HG03045 (cell line): ENCODE measurements at regions not wholly inside any gene's neighbourhood (a gene's known extent, or its start where the extent isn't known, plus 50 kb on each side); places are given as distances from the start of the nearest gene placed in this dataset.
"Not testable (repeated sequence)": the region's sequence is repeated elsewhere in the genome, so short reads cannot be mapped to it uniquely, and the experiment has no call there.

ENCODE experiments used
- ATAC-seq: cut with Tn5 transposase; IDR thresholded peaks from one replicate; pipeline ENCODE4 v1.9.1; 2021; ENCODE audit warnings: mild to moderate bottlenecking, moderate library complexity; ENCODE audit not compliant: unreplicated experiment

- ATAC-seq, result no peak
These were observed 99.6 kb downstream of the FAM114A2 start for GRCh38 chr5:153939101-153939500.

DNA sequence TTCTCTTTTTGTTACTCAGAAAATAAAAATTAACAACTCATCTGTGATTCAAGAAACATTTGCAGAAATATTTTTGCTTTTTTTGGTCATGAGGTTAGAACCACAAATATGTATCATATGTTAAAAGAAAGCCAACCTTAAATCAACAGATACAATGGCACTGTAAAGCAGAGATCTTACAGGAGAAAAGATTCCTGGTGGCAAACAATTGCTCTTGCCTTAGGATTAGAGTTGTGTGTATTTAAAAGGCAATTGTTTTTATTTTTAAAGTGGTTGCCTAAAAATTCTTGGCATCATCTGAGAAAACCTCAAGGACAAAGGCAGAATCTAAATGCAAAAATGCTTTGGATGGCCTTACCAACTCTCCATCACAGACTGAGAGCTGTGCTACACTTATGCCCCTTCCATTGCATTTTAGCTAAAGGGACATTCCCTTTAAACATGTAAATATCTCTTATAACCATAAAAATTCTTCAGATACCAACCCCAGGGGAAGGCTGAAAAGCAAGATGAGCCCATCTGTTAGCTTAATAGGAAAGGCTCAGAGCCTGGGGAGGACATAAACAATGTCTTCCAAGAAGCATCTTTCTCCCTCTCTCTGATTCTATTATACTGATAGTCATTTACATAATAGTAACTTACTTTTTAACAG is 100.4 kb downstream of the FAM114A2 start:
- no peak for ATAC-seq

- ATAC-seq, result no peak
These were observed 101.0 kb downstream of the FAM114A2 start for GRCh38 chr5:153937661-153938060.

- not testable (repeated sequence) for ATAC-seq
These were observed 103.6 kb downstream of the FAM114A2 start for GRCh38 chr5:153935151-153935550.

DNA sequence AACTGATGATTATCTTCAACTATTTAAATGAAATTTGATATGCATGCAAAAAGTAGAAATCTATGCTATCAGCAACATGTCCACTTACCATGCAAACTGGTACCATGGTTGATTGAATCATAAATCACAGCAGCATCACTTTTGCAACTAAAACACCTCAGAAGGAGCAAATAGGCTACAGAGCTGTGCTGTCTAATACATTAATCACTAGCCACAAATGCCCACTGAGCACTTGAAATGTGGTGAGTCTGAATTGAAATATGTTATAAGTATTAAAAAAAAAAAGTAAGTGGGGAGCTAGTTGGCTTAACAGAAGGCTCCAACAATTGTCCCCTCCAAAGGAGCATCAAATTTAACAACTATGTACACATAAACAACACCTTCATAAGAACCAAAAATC is 112.5 kb downstream of the FAM114A2 start:
- ATAC-seq, result no peak

GRCh38 chr5:153919161-153919560 is 119.5 kb downstream of the FAM114A2 start:
- ATAC-seq, result no peak

DNA sequence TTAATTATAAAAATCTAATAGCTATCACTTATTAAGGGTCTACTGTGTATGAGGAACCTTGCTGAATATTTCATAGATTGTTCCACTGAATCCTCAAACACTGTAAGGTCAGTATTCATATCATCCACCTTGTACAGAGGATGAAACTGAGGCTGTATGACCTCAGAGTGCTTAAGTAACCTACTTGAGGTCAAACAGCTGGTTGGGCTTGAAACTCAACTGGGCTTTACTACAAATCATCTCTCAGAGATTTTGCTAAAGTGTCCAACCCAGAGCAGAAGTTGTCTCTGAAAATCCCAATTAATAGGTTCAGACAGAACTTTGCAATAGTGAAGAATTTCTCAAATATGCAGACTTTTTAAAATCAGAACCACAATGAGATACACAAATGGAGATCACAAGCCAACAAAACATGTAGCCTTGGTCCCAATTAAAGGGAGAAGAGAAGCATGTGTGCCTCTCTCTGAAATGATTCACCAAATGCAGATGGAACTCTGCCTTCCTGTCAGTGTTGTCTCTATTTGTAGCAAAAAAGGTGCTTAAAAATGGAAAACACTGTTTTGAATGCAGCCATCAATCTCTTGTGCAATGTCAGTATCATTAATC is 131.4 kb downstream of the FAM114A2 start:
- no peak for ATAC-seq

- ATAC-seq, result no peak
These were observed 133.5 kb downstream of the FAM114A2 start for GRCh38 chr5:153905219-153905618.

- ATAC-seq, result no peak
These were observed 135.4 kb downstream of the FAM114A2 start for GRCh38 chr5:153903321-153903720.

- ATAC-seq, result no peak
These were observed 136.7 kb downstream of the FAM114A2 start for GRCh38 chr5:153902016-153902415.

GRCh38 chr5:153901449-153901848 is 137.3 kb downstream of the FAM114A2 start:
- no peak for ATAC-seq

DNA sequence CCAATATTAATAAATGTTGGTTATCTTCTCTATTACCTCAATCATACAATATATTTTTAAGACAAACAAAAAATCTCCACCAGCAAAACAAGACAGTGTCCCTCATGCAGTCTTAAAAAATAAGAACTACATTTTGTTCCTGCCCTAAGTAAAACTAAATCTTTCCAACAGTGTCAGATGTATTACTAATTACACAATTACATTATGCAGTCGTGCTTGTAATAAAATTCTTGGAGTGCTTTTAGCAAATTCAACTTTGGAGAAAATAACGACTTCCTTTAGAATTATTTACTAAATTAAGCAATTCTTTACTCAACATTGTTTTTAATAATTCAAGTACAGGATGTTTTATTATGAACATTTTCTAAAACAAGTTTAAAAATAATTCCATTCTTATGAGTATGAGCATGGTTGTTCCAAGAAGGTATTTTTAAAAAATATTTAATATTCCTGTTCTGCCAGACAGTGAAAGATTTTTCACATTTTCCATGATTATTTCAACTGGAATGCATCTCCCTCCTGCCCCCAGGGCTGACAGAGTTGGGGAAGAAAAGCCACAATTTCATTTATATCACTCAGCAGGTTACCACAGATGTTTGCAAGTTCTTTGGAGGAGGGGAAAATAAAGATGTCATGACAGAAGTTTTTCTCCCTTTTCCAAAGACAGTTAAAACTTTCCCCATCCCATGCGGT is 137.9 kb downstream of the FAM114A2 start:
- no peak for ATAC-seq

- no peak for ATAC-seq
These were observed 139.0 kb downstream of the FAM114A2 start for GRCh38 chr5:153899746-153900145.

- peak; percentile 87 for ATAC-seq
These were observed 142.0 kb downstream of the FAM114A2 start for GRCh38 chr5:153896701-153897100.

- ATAC-seq, result no peak
These were observed 142.6 kb downstream of the FAM114A2 start for GRCh38 chr5:153896117-153896516.

DNA sequence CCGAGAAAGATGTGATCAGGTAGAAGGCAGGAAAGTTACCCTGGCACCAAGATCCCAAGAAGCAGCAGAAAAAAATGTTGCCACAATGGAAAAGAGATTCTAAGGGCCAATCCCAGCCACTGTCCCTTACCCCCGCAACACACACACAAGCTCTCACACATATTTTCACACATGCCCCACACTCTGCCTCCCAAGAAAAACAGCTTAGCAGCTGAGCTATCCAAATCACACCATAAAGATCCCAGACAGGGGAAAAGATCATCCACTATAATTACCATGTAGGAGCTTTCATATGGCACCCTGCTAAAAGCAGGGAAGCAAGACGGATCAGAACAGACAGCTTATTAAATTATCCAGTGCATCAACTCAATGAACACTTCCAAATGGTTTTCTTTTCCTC is 143.4 kb downstream of the FAM114A2 start:
- ATAC-seq, result no peak

DNA sequence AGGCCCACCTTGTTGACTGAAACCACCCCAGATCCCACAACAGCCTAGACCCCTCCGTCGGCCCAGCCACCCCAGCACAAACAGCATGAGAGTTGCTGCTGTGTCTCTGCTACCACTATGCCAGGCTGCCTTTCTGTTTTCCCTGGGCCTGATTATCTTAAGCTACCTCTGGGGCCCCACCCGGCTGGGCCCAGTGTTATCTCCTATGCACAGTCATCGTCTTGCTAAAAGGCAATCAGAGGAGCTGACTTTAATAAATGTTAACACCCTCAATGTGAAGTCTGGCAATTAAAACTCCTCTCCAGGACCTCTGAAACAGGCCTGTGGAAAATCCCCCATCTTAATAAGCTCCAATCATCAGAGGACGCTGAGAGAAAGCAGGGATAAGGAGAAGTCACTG is 144.9 kb downstream of the FAM114A2 start:
- ATAC-seq, result no peak

DNA sequence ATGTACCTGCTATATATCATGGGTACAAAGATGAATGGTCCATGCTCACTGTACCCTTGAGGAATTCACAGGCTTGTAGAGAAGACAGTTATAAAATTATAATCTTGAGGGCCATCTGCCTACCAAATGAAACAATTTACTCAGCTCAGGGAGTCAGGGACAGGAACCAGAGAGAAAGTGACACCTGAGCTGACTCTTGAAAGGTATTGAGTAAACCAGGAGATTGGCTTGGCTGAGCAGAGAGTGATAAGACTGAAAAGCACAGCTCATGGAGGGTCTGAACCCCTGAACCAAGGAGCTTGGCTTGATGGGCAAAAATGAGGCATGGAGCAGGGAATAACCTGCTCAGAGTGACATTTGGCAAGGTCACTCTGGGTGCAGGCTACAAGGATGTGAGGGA is 147.3 kb downstream of the FAM114A2 start:
- no peak for ATAC-seq

- ATAC-seq, result no peak
These were observed 149.9 kb downstream of the FAM114A2 start for GRCh38 chr5:153888781-153889180.

- no peak for ATAC-seq
These were observed 153.6 kb downstream of the FAM114A2 start for GRCh38 chr5:153885141-153885540.

GRCh38 chr5:153884612-153884957 is 154.1 kb downstream of the FAM114A2 start:
- ATAC-seq, result no peak

DNA sequence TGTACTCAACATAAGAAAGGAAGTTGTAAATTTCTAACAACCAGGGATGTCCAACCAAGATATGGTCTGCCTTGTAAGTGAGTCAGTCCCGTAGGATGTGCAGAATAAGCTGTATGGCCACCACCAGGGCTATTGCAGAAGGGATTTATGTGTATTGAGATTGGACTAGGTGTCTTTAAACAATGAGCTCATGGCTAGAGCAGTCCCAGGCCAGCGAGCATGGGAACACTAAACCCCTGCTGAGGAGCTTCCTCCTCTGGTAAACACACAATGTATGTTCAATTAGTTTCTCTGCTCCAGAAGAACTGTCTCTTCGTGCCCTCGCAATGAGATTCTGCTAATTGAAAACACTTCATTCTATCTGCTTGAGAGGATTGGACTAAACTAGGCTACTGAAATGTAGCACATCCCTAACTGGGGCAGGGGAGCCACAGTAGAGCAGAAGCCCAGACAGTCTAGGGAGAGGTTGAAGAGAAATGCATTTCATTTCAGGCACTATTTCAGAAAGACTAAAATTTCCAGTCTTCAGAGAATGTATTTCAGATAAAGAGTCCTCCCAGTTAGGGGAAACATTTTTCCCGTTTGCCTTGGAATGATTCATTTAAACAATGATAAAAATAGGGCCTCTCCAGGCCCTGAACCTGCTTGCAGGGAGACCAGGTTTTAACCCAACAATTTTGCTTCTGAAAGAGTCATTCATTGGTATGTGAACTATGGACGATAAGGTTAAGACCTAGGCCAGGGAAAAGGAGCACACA is 154.7 kb downstream of the FAM114A2 start:
- no peak for ATAC-seq
